SK-N-SH treated with all-trans-retinoic acid at 6 μM for 48 hours (cell line): ENCODE measurements at regions not wholly inside any gene's neighbourhood (a gene's known extent, or its start where the extent isn't known, plus 50 kb on each side); places are given as distances from the start of the nearest gene placed in this dataset.

ENCODE experiments used
- CSRNP3 ChIP-seq: fragments of 250-450 bp; sonication (Bioruptor Pico); IDR thresholded peaks from 2 replicates; pipeline ENCODE4 v1.5.1; 2021; ENCODE audit warnings: mild to moderate bottlenecking, moderate library complexity
- GLIS3 ChIP-seq: fragments of 250-450 bp; sonication (Bioruptor Pico); IDR thresholded peaks from 2 replicates; pipeline ENCODE4 v1.5.0; 2020; ENCODE audit warnings: mild to moderate bottlenecking, moderate library complexity
- ZNF70 ChIP-seq: fragments of 450-650 bp; formaldehyde crosslinking; IDR thresholded peaks from 2 replicates; pipeline ENCODE4 v1.5.0; 2020; ENCODE audit warnings: mild to moderate bottlenecking, moderate library complexity

- TF ChIP-seq ZNF70 (CRISPR knock-in tag) (no peak), GLIS3 (no peak), CSRNP3 (no peak)
Observed at GRCh38 chr10:58955615-58956014, 220.8 kb upstream of the PHYHIPL start.
